GM12873 (cell line): ENCODE measurements at regions not wholly inside any gene's neighbourhood (a gene's known extent, or its start where the extent isn't known, plus 50 kb on each side); places are given as distances from the start of the nearest gene placed in this dataset.

Experiments
- TF ChIP-seq, protein P1 (sequence below): IDR thresholded peaks from 2 replicates; pipeline ENCODE4 v1.5.1; 2012; ENCODE audit warnings: low read depth, mild to moderate bottlenecking, moderate library complexity, low read length, control low read depth; ENCODE audit not compliant: insufficient read depth; ENCODE audit errors: missing control alignments

DNA sequence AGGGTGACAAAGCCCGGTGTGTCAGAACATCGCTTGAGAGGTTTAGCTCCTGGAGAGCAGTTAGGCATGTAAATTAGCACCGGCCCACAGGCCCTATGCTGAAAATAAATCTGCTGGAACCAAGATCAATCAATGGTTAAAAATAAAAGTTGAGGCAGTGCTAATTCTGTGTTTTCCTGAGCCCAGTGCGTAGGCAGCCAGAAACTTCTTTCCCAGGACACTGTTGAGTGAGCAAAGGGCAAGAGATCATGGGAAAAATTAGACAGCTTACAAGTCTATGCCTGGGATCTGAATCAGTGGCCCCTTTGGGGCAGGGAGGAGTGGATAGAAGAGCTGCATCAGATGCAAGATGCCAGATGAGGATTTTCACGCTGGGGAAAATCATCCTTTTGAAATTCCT is 539.2 kb downstream of the BUD13 start:
- TF ChIP-seq, protein P1, sequence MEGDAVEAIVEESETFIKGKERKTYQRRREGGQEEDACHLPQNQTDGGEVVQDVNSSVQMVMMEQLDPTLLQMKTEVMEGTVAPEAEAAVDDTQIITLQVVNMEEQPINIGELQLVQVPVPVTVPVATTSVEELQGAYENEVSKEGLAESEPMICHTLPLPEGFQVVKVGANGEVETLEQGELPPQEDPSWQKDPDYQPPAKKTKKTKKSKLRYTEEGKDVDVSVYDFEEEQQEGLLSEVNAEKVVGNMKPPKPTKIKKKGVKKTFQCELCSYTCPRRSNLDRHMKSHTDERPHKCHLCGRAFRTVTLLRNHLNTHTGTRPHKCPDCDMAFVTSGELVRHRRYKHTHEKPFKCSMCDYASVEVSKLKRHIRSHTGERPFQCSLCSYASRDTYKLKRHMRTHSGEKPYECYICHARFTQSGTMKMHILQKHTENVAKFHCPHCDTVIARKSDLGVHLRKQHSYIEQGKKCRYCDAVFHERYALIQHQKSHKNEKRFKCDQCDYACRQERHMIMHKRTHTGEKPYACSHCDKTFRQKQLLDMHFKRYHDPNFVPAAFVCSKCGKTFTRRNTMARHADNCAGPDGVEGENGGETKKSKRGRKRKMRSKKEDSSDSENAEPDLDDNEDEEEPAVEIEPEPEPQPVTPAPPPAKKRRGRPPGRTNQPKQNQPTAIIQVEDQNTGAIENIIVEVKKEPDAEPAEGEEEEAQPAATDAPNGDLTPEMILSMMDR = no peak

DNA sequence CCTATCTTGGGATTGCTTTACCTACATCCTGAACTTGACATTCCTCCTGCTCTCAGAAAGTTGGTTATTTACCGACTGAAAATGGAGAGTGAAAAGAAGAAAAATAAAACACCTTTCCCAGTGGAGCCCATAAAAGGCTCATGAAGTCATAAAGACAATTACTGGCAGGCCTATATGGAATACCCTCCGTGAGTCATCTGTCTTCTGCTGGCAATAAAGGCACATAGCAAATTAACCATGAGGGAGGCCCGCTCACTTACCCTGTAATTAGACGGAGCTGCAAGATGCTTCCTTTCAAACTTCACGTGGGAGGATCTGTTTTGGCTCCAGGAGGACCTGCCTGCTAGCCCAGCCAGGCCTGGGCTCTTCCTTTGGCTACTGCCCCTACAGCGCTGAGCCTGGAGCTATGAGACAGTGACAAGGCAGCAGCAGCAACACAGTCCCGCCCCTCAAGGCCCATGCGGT is 540.4 kb downstream of the BUD13 start:
- TF ChIP-seq, protein P1 = no peak

DNA sequence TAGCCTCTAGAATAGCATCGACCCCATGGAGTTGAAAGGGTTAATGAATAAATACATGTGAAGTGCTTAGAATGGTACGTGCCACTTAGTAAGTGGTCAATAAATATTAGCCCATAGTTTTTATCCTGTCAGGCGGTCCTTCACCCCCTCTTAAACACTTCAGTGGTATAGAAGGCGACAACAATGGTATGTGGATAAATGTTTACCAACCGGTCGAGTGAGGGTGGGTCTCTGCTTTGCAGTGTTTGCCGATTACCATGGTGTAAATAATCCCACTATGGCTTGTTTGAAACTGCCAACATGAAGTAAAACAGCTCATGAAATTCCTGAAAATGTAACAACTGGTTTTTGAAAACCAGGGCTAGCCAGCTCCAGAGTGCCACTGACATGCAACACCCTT is 541.2 kb downstream of the BUD13 start:
- TF ChIP-seq, protein P1 = no peak

DNA sequence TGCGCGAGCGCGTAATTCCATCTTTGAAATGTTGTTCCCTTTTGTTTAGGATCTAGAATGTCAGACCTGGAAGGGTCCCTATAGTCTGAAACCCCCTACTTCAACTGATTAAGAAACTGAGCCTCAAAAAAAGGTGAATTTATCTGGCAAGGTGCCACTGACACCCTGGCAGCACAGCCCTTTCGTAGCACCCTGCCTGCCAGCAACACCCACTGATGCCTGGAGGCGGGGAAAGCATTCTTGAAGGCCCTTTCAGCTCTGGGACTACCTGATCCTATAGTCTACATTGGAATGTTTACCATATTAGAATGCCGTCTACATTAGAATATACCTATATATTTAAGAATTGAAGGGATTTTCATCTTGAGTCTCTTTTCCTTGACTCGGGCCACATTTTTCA is 542.3 kb downstream of the BUD13 start:
- TF ChIP-seq, protein P1 = no peak

DNA sequence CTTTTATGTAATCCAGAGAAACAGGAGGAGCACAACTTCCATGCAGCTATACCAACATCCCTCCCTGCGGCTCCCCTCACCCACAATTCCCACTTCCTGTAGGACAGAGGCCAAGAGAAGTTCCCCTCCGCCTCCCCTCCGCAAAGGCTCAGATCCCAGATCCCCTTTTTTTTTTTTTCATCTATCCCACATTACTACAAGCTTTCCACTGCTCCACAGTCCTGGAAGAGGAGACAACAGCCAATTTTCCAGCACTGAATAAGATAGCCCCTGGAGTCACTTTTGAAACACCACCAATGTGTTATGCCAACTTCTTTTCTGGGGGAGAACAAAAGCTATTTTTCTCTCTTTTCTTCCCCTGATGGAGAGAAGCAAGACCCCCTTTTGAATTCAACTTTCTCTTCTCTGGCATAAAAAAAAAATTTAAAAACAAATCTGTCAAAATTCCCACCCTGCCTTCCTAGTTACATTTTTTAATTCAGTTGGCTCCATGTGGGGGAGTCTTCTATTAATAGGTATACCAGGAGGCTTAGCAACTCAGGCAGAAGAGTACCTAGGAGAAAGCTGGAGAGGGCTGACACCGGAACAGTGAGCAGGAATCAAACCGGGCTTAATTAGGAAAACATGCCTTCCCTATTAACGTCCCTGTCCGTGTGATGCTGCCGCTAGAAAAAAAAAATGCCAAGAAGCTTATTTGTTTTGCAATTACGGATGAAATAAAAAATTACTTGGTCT is 543.4 kb downstream of the BUD13 start:
- TF ChIP-seq, protein P1 = no peak

DNA sequence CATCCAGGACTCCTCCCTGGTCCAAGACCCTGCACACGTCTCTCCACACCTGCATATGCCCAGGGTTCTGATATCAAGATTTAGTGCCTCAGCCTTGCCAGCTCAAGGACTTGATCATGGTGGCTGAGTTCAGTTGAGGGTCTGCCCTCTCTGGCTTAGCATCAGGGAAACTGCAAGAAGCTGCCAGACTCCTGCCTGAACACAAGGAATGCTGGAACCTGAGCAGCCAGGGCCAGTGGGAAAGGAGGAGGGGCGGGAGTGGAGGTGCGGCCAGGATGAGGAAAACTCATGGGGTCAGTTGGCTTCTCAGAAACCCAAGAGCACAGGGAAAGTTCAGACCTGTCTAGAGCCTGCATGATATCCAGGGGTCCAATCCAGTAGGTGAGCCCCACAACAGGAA is 546.1 kb downstream of the BUD13 start:
- TF ChIP-seq, protein P1 = no peak

DNA sequence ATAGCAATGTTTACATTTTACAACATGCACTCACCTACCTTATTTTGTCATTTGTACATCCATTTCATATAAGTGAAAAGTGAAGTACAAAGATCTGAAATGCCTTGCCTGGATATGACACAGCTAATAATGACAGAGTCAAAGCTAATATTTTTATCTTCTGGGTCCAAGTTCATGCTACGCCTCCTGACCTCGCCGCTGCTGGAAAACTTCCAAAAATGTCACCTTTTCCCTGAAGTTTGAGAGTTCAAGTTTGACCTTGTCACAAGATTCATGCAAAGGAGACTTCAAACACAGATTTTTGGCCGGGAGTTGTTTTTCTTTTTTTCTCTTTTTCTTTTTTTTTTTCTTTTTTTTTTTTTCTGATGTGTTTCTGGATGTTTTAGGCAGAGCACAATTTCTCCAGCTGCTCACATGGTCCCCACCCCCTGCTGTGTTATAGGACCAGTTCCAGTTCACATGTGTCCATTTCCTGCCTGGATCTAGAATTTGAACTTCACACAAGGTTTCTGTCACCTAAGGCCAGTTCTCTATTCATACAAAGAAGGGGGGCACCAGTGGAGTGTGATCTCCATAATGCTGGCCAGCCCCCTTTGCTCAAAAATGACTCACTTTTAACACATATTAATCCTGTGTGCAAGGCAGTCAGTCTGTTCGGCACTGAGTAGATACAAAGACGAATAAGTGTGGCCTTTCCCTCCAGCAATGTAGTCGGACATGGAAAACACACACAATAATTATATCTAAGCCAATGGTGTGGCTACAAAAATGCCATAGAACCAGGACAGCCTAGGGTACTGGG is 546.8 kb downstream of the BUD13 start:
- TF ChIP-seq, protein P1 = no peak
